SK-N-SH (cell line): ENCODE measurements at regions not wholly inside any gene's neighbourhood (a gene's known extent, or its start where the extent isn't known, plus 50 kb on each side); places are given as distances from the start of the nearest gene placed in this dataset.

Experiments used
- CTCF ChIA-PET: fragments of 300-600, 350-600 bp; formaldehyde crosslinking; extraction: SDS; loops from one replicate; lab custom pipeline; 2021; lab: Yijun Ruan, JAX
- POLR2A ChIA-PET: fragments of 350-600 bp; sonication (Branson Sonifier 250); formaldehyde crosslinking; extraction: SDS; loops from one replicate; lab custom pipeline; 2020; ENCODE audit warnings: antibody characterized with exemption, inconsistent platforms; lab: Yijun Ruan, JAX
- DNase-seq: peaks from one replicate; pipeline ENCODE4 v3.0.0; 2012
- H2AFZ ChIP-seq: fragments of 200-600 bp; sonication (generic); 2 replicates; pipeline ENCODE4 v1.8.1; 2016; ENCODE audit warnings: antibody characterized with exemption, mild to moderate bottlenecking, low read depth
- H3F3A ChIP-seq: fragments of 200-600 bp; sonication (generic); replicated peaks from 2 replicates; pipeline ENCODE3; 2016; ENCODE audit warnings: antibody characterized with exemption, mild to moderate bottlenecking; ENCODE audit not compliant: insufficient read depth
- H3K27ac ChIP-seq, 2 experiments: fragments of 200-500 bp in 1 of 2; fragments of 200-600 bp in 1 of 2; sonication (Bioruptor generic) in 1 of 2; sonication (generic), shearing (Covaris generic) in 1 of 2; 2 replicates each; pipeline versions ENCODE4 v1.5.1 to v1.6.1; 2014 to 2016; ENCODE audit warnings: low read depth in 2 of 2, inconsistent platforms in 1 of 2, low read length in 1 of 2, mild to moderate bottlenecking in 1 of 2, mixed read lengths in 1 of 2
- H3K27me3 ChIP-seq: fragments of 200-600 bp; sonication (generic), shearing (Covaris generic); 2 replicates; pipeline ENCODE4 v1.6.1; 2016; ENCODE audit warnings: mixed run types; ENCODE audit not compliant: insufficient read depth
- H3K36me3 ChIP-seq, 2 experiments: fragments of 200-500 bp in 1 of 2; fragments of 200-600 bp in 1 of 2; sonication (Bioruptor generic) in 1 of 2; sonication (generic) in 1 of 2; replicated peaks in 1 of 2; 2 replicates each; pipeline versions ENCODE3 to v1.5.1; 2014 to 2016; ENCODE audit warnings: low read length in 1 of 2, mild to moderate bottlenecking in 1 of 2; ENCODE audit not compliant: insufficient read depth in 2 of 2, control insufficient read depth in 1 of 2
- H3K4me1 ChIP-seq, 2 experiments: fragments of 200-500 bp in 1 of 2; fragments of 200-600 bp in 1 of 2; sonication (Bioruptor generic) in 1 of 2; sonication (generic), shearing (Covaris generic) in 1 of 2; 2 replicates each; pipeline versions ENCODE4 v1.5.1 to v1.6.1; 2014 to 2016; ENCODE audit warnings: low read depth in 1 of 2, low read length in 1 of 2, mixed run types in 1 of 2; ENCODE audit not compliant: insufficient read depth in 2 of 2, control insufficient read depth in 1 of 2
- H3K4me2 ChIP-seq: fragments of 200-600 bp; sonication (generic), shearing (Covaris generic); 2 replicates; pipeline ENCODE4 v1.6.1; 2017; ENCODE audit warnings: mixed run types
- H3K4me3 ChIP-seq, 2 experiments: fragments of 200-500 bp in 1 of 2; fragments of 200-600 bp in 1 of 2; sonication (Bioruptor generic) in 1 of 2; sonication (generic), shearing (Covaris generic) in 1 of 2; 2 replicates each; pipeline versions ENCODE4 v1.5.1 to v1.8.1; 2014 to 2016; ENCODE audit warnings: low read depth in 2 of 2, inconsistent platforms in 1 of 2, low read length in 1 of 2, mild to moderate bottlenecking in 1 of 2, mixed read lengths in 1 of 2, moderate library complexity in 1 of 2
- H3K79me2 ChIP-seq: fragments of 200-600 bp; sonication (generic); 2 replicates; pipeline ENCODE4 v1.8.1; 2017; ENCODE audit warnings: mild to moderate bottlenecking; ENCODE audit not compliant: insufficient read depth
- H3K9ac ChIP-seq: fragments of 200-600 bp; sonication (generic); 2 replicates; pipeline ENCODE4 v1.6.1; 2017; ENCODE audit warnings: mixed run types
- H3K9me2 ChIP-seq: fragments of 200-600 bp; sonication (generic); 2 replicates; pipeline ENCODE4 v1.6.1; 2017; ENCODE audit warnings: mixed run types
- H3K9me3 ChIP-seq: fragments of 200-600 bp; sonication (generic); 2 replicates; pipeline ENCODE4 v1.6.1; 2017; ENCODE audit warnings: mixed run types, mild to moderate bottlenecking, moderate library complexity
- H4K20me1 ChIP-seq: fragments of 200-600 bp; sonication (generic); 2 replicates; pipeline ENCODE4 v1.6.1; 2017; ENCODE audit warnings: mild to moderate bottlenecking, mixed run types; ENCODE audit not compliant: insufficient read depth
- CHD2 ChIP-seq: fragments of 150-350 bp; IDR thresholded peaks from 2 replicates; pipeline ENCODE4 v1.6.1; 2018; ENCODE audit warnings: low read length; ENCODE audit not compliant: partially characterized antibody
- EP300 ChIP-seq, 2 experiments: IDR thresholded peaks; 2 replicates each; pipeline versions ENCODE4 v1.4.0 to v1.6.1; 2012; ENCODE audit warnings: borderline replicate concordance in 1 of 2, low read depth in 1 of 2, low read length in 1 of 2
- EZH2phosphoT487 ChIP-seq: fragments of 200-600 bp; sonication (generic); IDR thresholded peaks from 2 replicates; pipeline ENCODE4 v1.6.1; 2017; ENCODE audit warnings: low read depth, mixed run types, mild to moderate bottlenecking, antibody characterized with exemption, moderate library complexity, borderline replicate concordance
- FOSL2 ChIP-seq: IDR thresholded peaks from 2 replicates; pipeline ENCODE4 v1.4.0; 2012; ENCODE audit warnings: low read depth, mild to moderate bottlenecking, moderate library complexity, borderline replicate concordance
- GABPA ChIP-seq: IDR thresholded peaks from 2 replicates; pipeline ENCODE4 v1.4.0; 2012; ENCODE audit warnings: low read depth, mild to moderate bottlenecking
- GATA2 ChIP-seq: sonication (generic); formaldehyde crosslinking; IDR thresholded peaks from 2 replicates; pipeline ENCODE4 v1.5.0; 2020; ENCODE audit warnings: mild to moderate bottlenecking, missing genetic modification reagents
- MXI1 ChIP-seq: IDR thresholded peaks from 2 replicates; pipeline ENCODE4 v1.6.1; 2012; ENCODE audit warnings: mild to moderate bottlenecking, low read depth, low read length, improper control_type of control experiment
- NFIC ChIP-seq: IDR thresholded peaks from 2 replicates; pipeline ENCODE4 v1.4.0; 2012; ENCODE audit warnings: borderline replicate concordance
- POLR2AphosphoS5 ChIP-seq: IDR thresholded peaks from 2 replicates; pipeline ENCODE4 v1.6.1; 2012; ENCODE audit warnings: low read depth, low read length
- SIN3A ChIP-seq: IDR thresholded peaks from 2 replicates; pipeline ENCODE4 v1.6.1; 2012; ENCODE audit warnings: low read depth, mild to moderate bottlenecking, low read length, moderate library complexity, borderline replicate concordance
- SMC3 ChIP-seq: IDR thresholded peaks from 2 replicates; pipeline ENCODE4 v1.6.1; 2012; ENCODE audit warnings: low read depth, low read length, improper control_type of control experiment
- TAF1 ChIP-seq: IDR thresholded peaks from 2 replicates; pipeline ENCODE4 v1.6.1; 2012; ENCODE audit warnings: low read depth, mild to moderate bottlenecking, low read length, moderate library complexity, borderline replicate concordance
- TEAD4 ChIP-seq: IDR thresholded peaks from 2 replicates; pipeline ENCODE4 v1.4.0; 2012; ENCODE audit warnings: mild to moderate bottlenecking, borderline replicate concordance; ENCODE audit not compliant: insufficient read depth
- YY1 ChIP-seq: IDR thresholded peaks from 2 replicates; pipeline ENCODE4 v1.4.0; 2012; ENCODE audit warnings: low read depth, mild to moderate bottlenecking
- WGBS: methylation state at CpG from one replicate; pipeline ENCODE4 v1.1.6; 2017; ENCODE audit warnings: low lambda C conversion rate; 5-methylcytosine and 5-hydroxymethylcytosine counted together
- TF ChIP-seq, protein P1 (sequence below): IDR thresholded peaks from 2 replicates; pipeline ENCODE4 v1.4.0; 2012; ENCODE audit warnings: low read depth
- TF ChIP-seq, protein P2 (sequence below): IDR thresholded peaks from 2 replicates; pipeline ENCODE4 v1.4.0; 2012; ENCODE audit warnings: low read depth, borderline replicate concordance
- TF ChIP-seq, protein P3 (sequence below): IDR thresholded peaks from 2 replicates; pipeline ENCODE4 v1.6.1; 2012; ENCODE audit warnings: mild to moderate bottlenecking, low read depth, low read length, moderate library complexity

DNA sequence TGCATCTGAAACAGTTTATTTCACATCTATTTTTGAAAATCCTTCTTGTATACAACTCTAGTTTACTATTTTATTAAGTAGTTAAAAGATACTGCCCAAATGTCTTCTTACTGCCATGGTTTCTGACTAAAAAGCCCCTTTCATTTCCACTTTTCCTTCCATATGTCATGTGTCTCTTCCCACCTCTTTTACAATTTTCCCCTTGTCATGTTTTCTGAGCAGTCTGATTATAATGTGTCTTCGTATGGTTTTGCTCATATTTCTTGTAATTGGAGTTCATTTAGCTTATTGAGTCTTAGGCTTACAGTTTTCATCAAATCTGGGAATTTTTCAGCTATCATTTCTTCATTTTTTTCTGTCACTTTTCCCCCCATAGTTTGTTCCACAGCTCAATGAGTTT is 813.9 kb upstream of the GYPC start:
- Histone ChIP-seq H4K20me1 (no peaks in the 10 kb centered on the region), H3K9me2 (no peaks in the 10 kb centered on the region), H3K79me2 (no peaks in the 10 kb centered on the region), H3K27me3 (no peaks in the 10 kb centered on the region), H3K4me2 (no peak overlapping the region), H3K36me3 (no peaks in the 10 kb centered on the region), H2AFZ (no peak overlapping the region), H3F3A (no peaks in the 10 kb centered on the region), H3K9me3 (no peaks in the 10 kb centered on the region), H3K9ac (no peak overlapping the region), H3K4me3 (no peak overlapping the region), H3K27ac (no peak overlapping the region)
- ChIA-PET POLR2A (no interaction called here), CTCF (no interaction called here)
- WGBS = 5% methylated on average over 1 of the region's 1 CpG
- TF ChIP-seq, protein P1, sequence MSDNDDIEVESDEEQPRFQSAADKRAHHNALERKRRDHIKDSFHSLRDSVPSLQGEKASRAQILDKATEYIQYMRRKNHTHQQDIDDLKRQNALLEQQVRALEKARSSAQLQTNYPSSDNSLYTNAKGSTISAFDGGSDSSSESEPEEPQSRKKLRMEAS = no peak
- no peak for TF ChIP-seq NFIC
- TF ChIP-seq, protein P2, sequence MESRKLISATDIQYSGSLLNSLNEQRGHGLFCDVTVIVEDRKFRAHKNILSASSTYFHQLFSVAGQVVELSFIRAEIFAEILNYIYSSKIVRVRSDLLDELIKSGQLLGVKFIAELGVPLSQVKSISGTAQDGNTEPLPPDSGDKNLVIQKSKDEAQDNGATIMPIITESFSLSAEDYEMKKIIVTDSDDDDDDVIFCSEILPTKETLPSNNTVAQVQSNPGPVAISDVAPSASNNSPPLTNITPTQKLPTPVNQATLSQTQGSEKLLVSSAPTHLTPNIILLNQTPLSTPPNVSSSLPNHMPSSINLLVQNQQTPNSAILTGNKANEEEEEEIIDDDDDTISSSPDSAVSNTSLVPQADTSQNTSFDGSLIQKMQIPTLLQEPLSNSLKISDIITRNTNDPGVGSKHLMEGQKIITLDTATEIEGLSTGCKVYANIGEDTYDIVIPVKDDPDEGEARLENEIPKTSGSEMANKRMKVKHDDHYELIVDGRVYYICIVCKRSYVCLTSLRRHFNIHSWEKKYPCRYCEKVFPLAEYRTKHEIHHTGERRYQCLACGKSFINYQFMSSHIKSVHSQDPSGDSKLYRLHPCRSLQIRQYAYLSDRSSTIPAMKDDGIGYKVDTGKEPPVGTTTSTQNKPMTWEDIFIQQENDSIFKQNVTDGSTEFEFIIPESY = no peak
- TF ChIP-seq TAF1 = no peak
- no peak for TF ChIP-seq SMC3
- no peak for TF ChIP-seq TEAD4
- TF ChIP-seq POLR2AphosphoS5 = no peak
- no peak for TF ChIP-seq MXI1
- no peak for TF ChIP-seq EZH2phosphoT487
- no peak for TF ChIP-seq SIN3A
- TF ChIP-seq FOSL2 = no peak
- TF ChIP-seq GABPA = no peak
- TF ChIP-seq CHD2 = no peak
- no peak for TF ChIP-seq EP300 (IDR thresholded peaks at IDR 0.05; ENCODE audit: borderline replicate concordance in 1 of 2, low read depth in 1 of 2, low read length in 1 of 2)
- no peak for TF ChIP-seq YY1
- TF ChIP-seq GATA2 (CRISPR knock-in tag) = no peak
- TF ChIP-seq, protein P3, sequence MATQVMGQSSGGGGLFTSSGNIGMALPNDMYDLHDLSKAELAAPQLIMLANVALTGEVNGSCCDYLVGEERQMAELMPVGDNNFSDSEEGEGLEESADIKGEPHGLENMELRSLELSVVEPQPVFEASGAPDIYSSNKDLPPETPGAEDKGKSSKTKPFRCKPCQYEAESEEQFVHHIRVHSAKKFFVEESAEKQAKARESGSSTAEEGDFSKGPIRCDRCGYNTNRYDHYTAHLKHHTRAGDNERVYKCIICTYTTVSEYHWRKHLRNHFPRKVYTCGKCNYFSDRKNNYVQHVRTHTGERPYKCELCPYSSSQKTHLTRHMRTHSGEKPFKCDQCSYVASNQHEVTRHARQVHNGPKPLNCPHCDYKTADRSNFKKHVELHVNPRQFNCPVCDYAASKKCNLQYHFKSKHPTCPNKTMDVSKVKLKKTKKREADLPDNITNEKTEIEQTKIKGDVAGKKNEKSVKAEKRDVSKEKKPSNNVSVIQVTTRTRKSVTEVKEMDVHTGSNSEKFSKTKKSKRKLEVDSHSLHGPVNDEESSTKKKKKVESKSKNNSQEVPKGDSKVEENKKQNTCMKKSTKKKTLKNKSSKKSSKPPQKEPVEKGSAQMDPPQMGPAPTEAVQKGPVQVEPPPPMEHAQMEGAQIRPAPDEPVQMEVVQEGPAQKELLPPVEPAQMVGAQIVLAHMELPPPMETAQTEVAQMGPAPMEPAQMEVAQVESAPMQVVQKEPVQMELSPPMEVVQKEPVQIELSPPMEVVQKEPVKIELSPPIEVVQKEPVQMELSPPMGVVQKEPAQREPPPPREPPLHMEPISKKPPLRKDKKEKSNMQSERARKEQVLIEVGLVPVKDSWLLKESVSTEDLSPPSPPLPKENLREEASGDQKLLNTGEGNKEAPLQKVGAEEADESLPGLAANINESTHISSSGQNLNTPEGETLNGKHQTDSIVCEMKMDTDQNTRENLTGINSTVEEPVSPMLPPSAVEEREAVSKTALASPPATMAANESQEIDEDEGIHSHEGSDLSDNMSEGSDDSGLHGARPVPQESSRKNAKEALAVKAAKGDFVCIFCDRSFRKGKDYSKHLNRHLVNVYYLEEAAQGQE = no peak
- TF ChIP-seq, all 33 proteins: peak for 0
- no peak for DNase-seq
- no peaks in the 10 kb centered on the region for H3K4me1 ChIP-seq
